DND-41 (cell line): ENCODE measurements at regions not wholly inside any gene's neighbourhood (a gene's known extent, or its start where the extent isn't known, plus 50 kb on each side); places are given as distances from the start of the nearest gene placed in this dataset.

ENCODE experiments used
- ATAC-seq: fragments of 200-7000 bp; cut with Tn5 transposase; 3 replicates; pipeline ENCODE4 v1.9.1; 2021; ENCODE audit warnings: low read depth; ENCODE audit not compliant: insufficient read depth
- DNase-seq: peaks from one replicate; pipeline ENCODE4 v3.0.0-alpha.2; 2020
- H2AFZ ChIP-seq: 2 replicates; pipeline ENCODE4 v1.6.0; 2012; ENCODE audit warnings: low read depth, low read length
- H3K27ac ChIP-seq: 2 replicates; pipeline ENCODE4 v1.5.1; 2012; ENCODE audit warnings: low read length, inconsistent platforms
- H3K27me3 ChIP-seq: fragments of 200-600 bp; sonication (generic); 2 replicates; pipeline ENCODE4 v1.6.0; 2012; ENCODE audit warnings: low read length, mild to moderate bottlenecking, inconsistent platforms; ENCODE audit not compliant: insufficient read depth, poor library complexity
- H3K36me3 ChIP-seq: 2 replicates; pipeline ENCODE4 v1.5.1; 2012; ENCODE audit warnings: low read length, inconsistent platforms; ENCODE audit not compliant: insufficient read depth
- H3K4me1 ChIP-seq: 2 replicates; pipeline ENCODE4 v1.5.1; 2012; ENCODE audit warnings: mild to moderate bottlenecking, low read length; ENCODE audit not compliant: insufficient read depth
- H3K4me2 ChIP-seq: 2 replicates; pipeline ENCODE4 v1.6.0; 2012; ENCODE audit warnings: mild to moderate bottlenecking, moderate library complexity, low read length, inconsistent platforms; ENCODE audit not compliant: insufficient read depth
- H3K4me3 ChIP-seq, 2 experiments: fragments of 200-600 bp in 1 of 2; shearing (Covaris generic) in 1 of 2; 2 replicates each; pipeline ENCODE4 v1.5.1; 2012 to 2016; ENCODE audit warnings: inconsistent platforms in 2 of 2, low read length in 2 of 2, mild to moderate bottlenecking in 2 of 2, low read depth in 1 of 2, moderate library complexity in 1 of 2
- H3K79me2 ChIP-seq: 2 replicates; pipeline ENCODE4 v1.6.0; 2012; ENCODE audit warnings: low read length, inconsistent platforms; ENCODE audit not compliant: insufficient read depth
- H3K9ac ChIP-seq: 2 replicates; pipeline ENCODE4 v1.6.0; 2012; ENCODE audit warnings: low read depth, mild to moderate bottlenecking, inconsistent platforms, low read length, moderate library complexity
- H3K9me3 ChIP-seq: 2 replicates; pipeline ENCODE4 v1.5.1; 2012; ENCODE audit warnings: low read length, moderate library complexity, mild to moderate bottlenecking, inconsistent platforms; ENCODE audit not compliant: insufficient read depth, severe bottlenecking
- H4K20me1 ChIP-seq: 2 replicates; pipeline ENCODE4 v1.6.0; 2012; ENCODE audit warnings: low read length; ENCODE audit not compliant: insufficient read depth
- CTCF ChIP-seq: IDR thresholded peaks from 2 replicates; pipeline ENCODE4 v1.5.1; 2012; ENCODE audit warnings: borderline replicate concordance, low read length, moderate library complexity, mild to moderate bottlenecking; ENCODE audit not compliant: poor library complexity, severe bottlenecking; ENCODE audit errors: extremely low read depth
- EZH2 ChIP-seq: IDR thresholded peaks from 3 replicates; pipeline ENCODE4 v1.6.1; 2012; ENCODE audit warnings: borderline replicate concordance, low read depth, mild to moderate bottlenecking, moderate library complexity, low read length, inconsistent platforms; ENCODE audit not compliant: severe bottlenecking

- ATAC-seq: no peak
- H3K4me2 ChIP-seq: no peak overlapping the region
- H3K4me3 ChIP-seq: no peak overlapping the region
- H2AFZ ChIP-seq: no peak overlapping the region
- no peak for DNase-seq
- no peak overlapping the region for H3K9ac ChIP-seq
- H4K20me1 ChIP-seq: no peaks in the 10 kb centered on the region
- TF ChIP-seq EZH2 (no peak), CTCF (no peak)
- H3K9me3 ChIP-seq: no peaks in the 10 kb centered on the region
- H3K27ac ChIP-seq: no peak overlapping the region
- H3K4me1 ChIP-seq: no peaks in the 10 kb centered on the region
- H3K79me2 ChIP-seq: no peaks in the 10 kb centered on the region
- H3K27me3 ChIP-seq: peaks cover 3% of the 10 kb centered on the region
- no peaks in the 10 kb centered on the region for H3K36me3 ChIP-seq
These were observed 177.5 kb upstream of the PPP2R2B start for GRCh38 chr5:147055850-147056566.

- Histone ChIP-seq H3K4me2 (no peak overlapping the region), H4K20me1 (no peaks in the 10 kb centered on the region), H3K9me3 (no peaks in the 10 kb centered on the region), H3K27ac (no peak overlapping the region), H3K9ac (no peak overlapping the region), H2AFZ (no peak overlapping the region), H3K79me2 (no peaks in the 10 kb centered on the region), H3K4me3 (no peak overlapping the region), H3K27me3 (peaks cover 3% of the 10 kb centered on the region), H3K4me1 (no peaks in the 10 kb centered on the region), H3K36me3 (no peaks in the 10 kb centered on the region)
- ATAC-seq (no peak), DNase-seq (no peak)
- TF ChIP-seq EZH2 (no peak), CTCF (no peak)
These were observed 177.8 kb upstream of the STK32A start for GRCh38 chr5:147057051-147057450.

GRCh38 chr5:147061431-147061830, 173.4 kb upstream of the STK32A start:
- Histone ChIP-seq H3K4me1 (no peaks in the 10 kb centered on the region), H3K27me3 (peaks cover 8% of the 10 kb centered on the region), H3K4me3 (no peak overlapping the region), H3K36me3 (no peaks in the 10 kb centered on the region), H3K27ac (no peak overlapping the region), H3K4me2 (no peak overlapping the region), H2AFZ (no peak overlapping the region), H3K79me2 (no peaks in the 10 kb centered on the region), H4K20me1 (no peaks in the 10 kb centered on the region), H3K9me3 (no peaks in the 10 kb centered on the region), H3K9ac (no peak overlapping the region)
- TF ChIP-seq CTCF (no peak), EZH2 (no peak)
- DNase-seq (no peak), ATAC-seq (no peak)
